ENCODE measurements at regions not wholly inside any gene's neighbourhood (a gene's known extent, or its start where the extent isn't known, plus 50 kb on each side); places are given as distances from the start of the nearest gene placed in this dataset.

DNA sequence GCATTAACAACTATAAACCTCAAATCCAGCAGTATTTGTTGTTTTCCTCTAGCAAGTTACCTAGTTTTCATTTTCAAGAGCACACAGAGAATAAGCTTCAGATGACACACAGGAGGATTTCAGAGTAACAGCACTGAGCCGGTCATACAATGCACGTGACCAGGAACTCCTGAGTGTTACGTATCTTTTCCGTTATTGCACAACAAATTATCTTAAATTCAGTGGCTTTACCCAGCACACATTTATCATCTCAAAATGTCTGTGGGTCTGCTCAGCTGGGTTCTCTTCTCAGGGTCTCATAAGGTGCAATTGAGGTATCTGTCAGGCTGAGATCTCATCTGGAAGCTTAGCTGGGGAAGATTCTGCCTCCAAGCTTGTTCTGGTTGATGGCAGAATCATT is 379.5 kb upstream of the KLHL29 start:
- Histone ChIP-seq H3K27ac (ENCODE audit: insufficient read depth, low read length) (no peak overlapping the region), H3K27me3 (ENCODE audit: control insufficient read depth, insufficient read depth, low read length) (no peaks in the 10 kb centered on the region), H2AK5ac (ENCODE audit: low read depth, low read length) (no peak overlapping the region), H2BK120ac (ENCODE audit: low read depth, low read length) (no peak overlapping the region), H4K20me1 (ENCODE audit: insufficient read depth, low read length) (no peaks in the 10 kb centered on the region), H3K23ac (ENCODE audit: low read depth, low read length) (no peak overlapping the region), H3K4me2 (ENCODE audit: low read depth, low read length) (no peak overlapping the region), H3K4ac (ENCODE audit: low read depth, low read length) (no peak overlapping the region), H2BK15ac (ENCODE audit: low read depth, low read length) (no peak overlapping the region), H4K91ac (ENCODE audit: insufficient read depth, low read depth, low read length) (no peak overlapping the region), H2BK5ac (ENCODE audit: low read depth, low read length, poor library complexity, severe bottlenecking) (no peak overlapping the region), H3K4me1 (ENCODE audit: control insufficient read depth, insufficient read depth, low read length) (no peaks in the 10 kb centered on the region), H2AK9ac (replicated peaks; ENCODE audit: low read depth, low read length, poor library complexity) (no peak overlapping the region), H3K14ac (replicated peaks; ENCODE audit: low read depth, low read length) (no peak overlapping the region), H3K9ac (ENCODE audit: low read depth, low read length) (no peak overlapping the region), H3K9me1 (ENCODE audit: insufficient read depth, low read length) (no peaks in the 10 kb centered on the region), H3K9me3 (ENCODE audit: control insufficient read depth, insufficient read depth, low read length) (peaks cover 14% of the 10 kb centered on the region), H3K56ac (ENCODE audit: extremely low read depth, insufficient read depth, low read length) (no peak overlapping the region), H3K4me3 (ENCODE audit: insufficient read depth, low read depth, low read length) (no peak overlapping the region), H4K8ac (ENCODE audit: low read depth in 2 of 2, low read length in 2 of 2) (no peak overlapping the region), H3K79me1 (ENCODE audit: low read depth in 1 of 2, low read length in 2 of 2) (no peaks in the 10 kb centered on the region), H3K36me3 (ENCODE audit: control insufficient read depth, insufficient read depth, low read length) (no peaks in the 10 kb centered on the region), H3K18ac (ENCODE audit: low read depth, low read length) (no peak overlapping the region), H4K5ac (ENCODE audit: low read depth, low read length) (no peak overlapping the region), H2AFZ (replicated peaks; ENCODE audit: low read length, poor library complexity) (no peak overlapping the region), H2BK20ac (ENCODE audit: low read depth, low read length) (no peak overlapping the region)
- in situ Hi-C loops (cut with MboI; ENCODE audit: low sequenced_read_pairs) = no loop called here
- DNase-seq (no peak), ATAC-seq (ENCODE audit: low read depth) (no peak)
- no TSS peak for BruUV-seq (replicated peaks)
- no CpG with 5 or more reads among the region's 4 CpGs for WGBS, 2 experiments (ENCODE audit: extremely low coverage in 2 of 2, insufficient read length in 1 of 2)
- ChIA-PET CTCF (no interaction called here), POLR2A (ENCODE audit: unreplicated experiment) (no interaction called here)
- dilution Hi-C loops (cut with HindIII; ENCODE audit: low sequenced_read_pairs, unreplicated experiment) = no loop called here
- intact Hi-C loops (cut with micrococcal nuclease) = no loop called here
- TF ChIP-seq CEBPB (IDR thresholded peaks at IDR 0.05; ENCODE audit: low read depth, low read length) = peak; percentile 29
- TF ChIP-seq POLR2A (IDR thresholded peaks at IDR 0.05; ENCODE audit: low read depth, low read length) = no peak

Measured in IMR-90 (cell line).